GM12878 (cell line): ENCODE measurements at regions not wholly inside any gene's neighbourhood (a gene's known extent, or its start where the extent isn't known, plus 50 kb on each side); places are given as distances from the start of the nearest gene placed in this dataset.

Experiments
- ATAC-seq: fragments of 200-7000 bp; cut with Tn5 transposase; 3 replicates; pipeline ENCODE4 v1.9.1; 2020; ENCODE audit warnings: mild to moderate bottlenecking, moderate library complexity
- BruUV-seq: library from RNA; stranded (reverse); fragments of 400-500 nt; replicated peaks from 2 replicates; lab custom pipeline; 2021; lab: Mats Ljungman, UMichigan
- CTCF ChIA-PET: fragments of 300-600 bp; sonication (Branson Sonifier 250); formaldehyde crosslinking; extraction: SDS; loops from one replicate; lab custom pipeline; 2021; ENCODE audit warnings: inconsistent platforms; lab: Yijun Ruan, JAX
- POLR2A ChIA-PET: fragments of 350-600 bp; formaldehyde crosslinking; extraction: SDS; loops from one replicate; lab custom pipeline; 2021; ENCODE audit warnings: inconsistent platforms; lab: Charles Lee
- RAD21 ChIA-PET: fragments of 300-600 bp; sonication (Branson Sonifier 250); formaldehyde crosslinking; loops from one replicate; lab custom pipeline; 2023; ENCODE audit warnings: antibody characterized with exemption; ENCODE audit not compliant: unreplicated experiment; lab: Charles Lee
- SMC1A ChIA-PET: fragments of 300-600 bp; sonication (Branson Sonifier 250); formaldehyde crosslinking; loops from one replicate; lab custom pipeline; 2023; ENCODE audit not compliant: unreplicated experiment, uncharacterized antibody; lab: Charles Lee
- DNase-seq: peaks from one replicate; pipeline ENCODE4 v3.0.0-alpha.2; 2011; ENCODE audit warnings: low read depth, low spot score
- FAIRE-seq: peaks from 3 replicates; lab custom pipeline; 2011; peaks lifted over from hg19 to GRCh38; lab: Jason Lieb, UNC
- H2AFZ ChIP-seq: 2 replicates; pipeline ENCODE4 v1.6.0; 2011; ENCODE audit warnings: low read depth, low read length, control low read depth; ENCODE audit not compliant: control insufficient read depth
- H3K27ac ChIP-seq: 2 replicates; pipeline ENCODE4 v1.5.1; 2011; ENCODE audit warnings: control low read depth; ENCODE audit not compliant: control insufficient read depth, insufficient read depth
- H3K27me3 ChIP-seq, 2 experiments: replicated peaks in 1 of 2; 2 replicates each; pipeline versions ENCODE4 v1.6.0 to v1.6.1; 2011; ENCODE audit warnings: low read length in 1 of 2; ENCODE audit not compliant: control insufficient read depth in 2 of 2, insufficient read depth in 2 of 2
- H3K36me3 ChIP-seq, 2 experiments: 2 replicates each; pipeline ENCODE4 v1.5.1; 2011; ENCODE audit warnings: low read length in 1 of 2; ENCODE audit not compliant: control insufficient read depth in 2 of 2, insufficient read depth in 2 of 2
- H3K4me1 ChIP-seq: 2 replicates; pipeline ENCODE4 v1.6.1; 2011; ENCODE audit warnings: mild to moderate bottlenecking, low read length, moderate library complexity, mixed read lengths; ENCODE audit not compliant: control insufficient read depth, insufficient read depth
- H3K4me2 ChIP-seq: 2 replicates; pipeline ENCODE4 v1.6.0; 2011; ENCODE audit warnings: control low read depth; ENCODE audit not compliant: control insufficient read depth, insufficient read depth
- H3K4me3 ChIP-seq: fragments of 200-600 bp; sonication (generic); 2 replicates; pipeline ENCODE4 v1.5.1; 2016
- H3K79me2 ChIP-seq: 2 replicates; pipeline ENCODE4 v1.6.0; 2011; ENCODE audit warnings: low read length; ENCODE audit not compliant: control insufficient read depth, insufficient read depth
- H3K9ac ChIP-seq: 2 replicates; pipeline ENCODE4 v1.8.0; 2011; ENCODE audit warnings: low read length, control low read depth, mixed read lengths; ENCODE audit not compliant: control insufficient read depth, insufficient read depth
- H3K9me3 ChIP-seq: replicated peaks from 3 replicates; pipeline ENCODE4 v1.5.1; 2011; ENCODE audit warnings: mild to moderate bottlenecking, low read length; ENCODE audit not compliant: control insufficient read depth, insufficient read depth
- H4K20me1 ChIP-seq: 2 replicates; pipeline ENCODE4 v1.6.0; 2011; ENCODE audit not compliant: control insufficient read depth, insufficient read depth
- CHD4 ChIP-seq: fragments of 200-600 bp; sonication (generic); IDR thresholded peaks from 2 replicates; pipeline ENCODE4 v1.6.1; 2016; ENCODE audit warnings: mild to moderate bottlenecking
- FOS ChIP-seq: IDR thresholded peaks from 3 replicates; pipeline ENCODE4 v1.6.1; 2011; ENCODE audit warnings: borderline replicate concordance; ENCODE audit not compliant: insufficient read length; ENCODE audit errors: extremely low read depth
- HDGF ChIP-seq: fragments of 450-650 bp; IDR thresholded peaks from 2 replicates; pipeline ENCODE4 v1.6.1; 2016; ENCODE audit warnings: antibody characterized with exemption
- KLF5 ChIP-seq: fragments of 450-650 bp; IDR thresholded peaks from 2 replicates; pipeline ENCODE4 v1.6.1; 2014; ENCODE audit warnings: mild to moderate bottlenecking; ENCODE audit not compliant: partially characterized antibody
- NR2C1 ChIP-seq: fragments of 450-650 bp; IDR thresholded peaks from 2 replicates; pipeline ENCODE4 v1.6.1; 2017; ENCODE audit warnings: antibody characterized with exemption, mild to moderate bottlenecking, moderate library complexity
- NRF1 ChIP-seq: conservative IDR thresholded peaks from 2 replicates; pipeline ENCODE4 v1.6.1; 2011; ENCODE audit warnings: mild to moderate bottlenecking, low read depth, low read length, improper control_type of control experiment
- RBBP5 ChIP-seq: fragments of 200-600 bp; sonication (generic); conservative IDR thresholded peaks from 2 replicates; pipeline ENCODE4 v1.6.1; 2016
- RUNX3 ChIP-seq: IDR thresholded peaks from 2 replicates; pipeline ENCODE4 v1.6.1; 2012; ENCODE audit warnings: low read length, inconsistent platforms
- TAF1 ChIP-seq: IDR thresholded peaks from 2 replicates; pipeline ENCODE4 v1.6.1; 2011; ENCODE audit warnings: mild to moderate bottlenecking, low read depth, low read length, borderline replicate concordance
- YY1 ChIP-seq: IDR thresholded peaks from 2 replicates; pipeline ENCODE4 v1.6.1; 2011; ENCODE audit warnings: low read depth, mild to moderate bottlenecking, low read length
- ZNF207 ChIP-seq: fragments of 450-650 bp; IDR thresholded peaks from 2 replicates; pipeline ENCODE4 v1.6.1; 2014; ENCODE audit warnings: antibody characterized with exemption, mild to moderate bottlenecking, borderline replicate concordance
- WGBS: methylation state at CpG from one replicate; pipeline ENCODE4 v1.1.6; 2016; ENCODE audit warnings: low lambda C conversion rate; ENCODE audit not compliant: insufficient replicate concordance, insufficient coverage; ENCODE audit errors: missing lambda C conversion rate; 5-methylcytosine and 5-hydroxymethylcytosine counted together
- in situ Hi-C: fragments of 300-500 bp; cut with MboI; formaldehyde crosslinking; loops from 9 replicates; pipeline ENCODE4 v1.14.3; 2018; ENCODE audit warnings: mixed read lengths
- intact Hi-C: fragments of 100-400 bp; cut with micrococcal nuclease; formaldehyde crosslinking; loops from one replicate; pipeline ENCODE4 v1.14.2; 2022; ENCODE audit not compliant: unreplicated experiment

GRCh38 chr16:85209526-85210121 lies 97.4 kb upstream of the CIBAR2 start:
- H3K4me2 ChIP-seq = no peak overlapping the region
- H3K4me3 ChIP-seq = no peak overlapping the region
- in situ Hi-C loops = no loop called here
- ATAC-seq (no peak), FAIRE-seq (no peak), DNase-seq (no peak)
- POLR2A ChIA-PET = interaction anchor here (1.6 kb wide), 1 partner anchor 15 kb away, joined by 5 read pairs; no protein-coding TSS in a partner anchor
- H3K9me3 ChIP-seq = no peaks in the 10 kb centered on the region; the same call in 1 of the 3 replicates
- no peak overlapping the region for H2AFZ ChIP-seq
- intact Hi-C loops = no loop called here
- SMC1A ChIA-PET = interaction anchor here (0.7 to 1.1 kb wide), 2 partner anchors 17 to 44 kb away, joined by 3 to 4 read pairs; no protein-coding TSS in a partner anchor
- WGBS = 62% methylated on average over 17 of the region's 17 CpGs
- TF ChIP-seq HDGF (no peak), CHD4 (no peak), RBBP5 (no peak), TAF1 (no peak), FOS (no peak)
- CTCF ChIA-PET = no interaction called here
- no peaks in the 10 kb centered on the region for H4K20me1 ChIP-seq
- no peak overlapping the region for H3K27ac ChIP-seq
- RAD21 ChIA-PET = no interaction called here
- H3K9ac ChIP-seq = no peak overlapping the region
- no peaks in the 10 kb centered on the region for H3K27me3 ChIP-seq
- no peaks in the 10 kb centered on the region for H3K79me2 ChIP-seq
- no peaks in the 10 kb centered on the region for H3K4me1 ChIP-seq
- BruUV-seq = no TSS peak
- H3K36me3 ChIP-seq = no peaks in the 10 kb centered on the region

GRCh38 chr16:85210423-85211169 lies 98.3 kb upstream of the CIBAR2 start:
- peak; percentile 56 for ATAC-seq

More at GRCh38 chr16:85210423-85211169, 98.3 kb upstream of the CIBAR2 start:
- no peak overlapping the region for H3K9ac ChIP-seq
- no peak overlapping the region for H2AFZ ChIP-seq
- RAD21 ChIA-PET = no interaction called here
- H3K36me3 ChIP-seq = no peaks in the 10 kb centered on the region
- intact Hi-C loops = no loop called here
- no peak overlapping the region for H3K27ac ChIP-seq
- in situ Hi-C loops = no loop called here
- no peak for DNase-seq
- FAIRE-seq = no peak
- no peaks in the 10 kb centered on the region for H3K27me3 ChIP-seq
- no peak for TF ChIP-seq RUNX3
- TF ChIP-seq YY1 = no peak
- no peak for TF ChIP-seq KLF5
- TF ChIP-seq NR2C1 = no peak
- no peak for TF ChIP-seq ZNF207
- no peak for TF ChIP-seq NRF1
- TF ChIP-seq, all 136 proteins: peak for 0
- POLR2A ChIA-PET = interaction anchor here (1.6 kb wide), 1 partner anchor 14 kb away, joined by 5 read pairs; no protein-coding TSS in a partner anchor
- SMC1A ChIA-PET = interaction anchor here (0.7 to 1.0 kb wide), 2 partner anchors 13 to 16 kb away, joined by 3 to 5 read pairs; no protein-coding TSS in a partner anchor
- BruUV-seq = no TSS peak
- WGBS = 20% methylated on average over 7 of the region's 8 CpGs
- no peak overlapping the region for H3K4me3 ChIP-seq
- H3K4me1 ChIP-seq = no peaks in the 10 kb centered on the region
- no peaks in the 10 kb centered on the region for H4K20me1 ChIP-seq
- H3K79me2 ChIP-seq = no peaks in the 10 kb centered on the region
- CTCF ChIA-PET = no interaction called here
- no peaks in the 10 kb centered on the region; the same call in 1 of the 3 replicates for H3K9me3 ChIP-seq
- no peak overlapping the region for H3K4me2 ChIP-seq
